NB4 (cell line): ENCODE measurements at regions not wholly inside any gene's neighbourhood (a gene's known extent, or its start where the extent isn't known, plus 50 kb on each side); places are given as distances from the start of the nearest gene placed in this dataset.

ENCODE experiments used
- MYC ChIP-seq: IDR thresholded peaks from 2 replicates; pipeline ENCODE4 v1.6.1; 2011; ENCODE audit warnings: low read depth, low read length
- POLR2A ChIP-seq: IDR thresholded peaks from 2 replicates; pipeline ENCODE4 v1.6.1; 2011; ENCODE audit warnings: mild to moderate bottlenecking; ENCODE audit not compliant: insufficient read length; ENCODE audit errors: extremely low read depth
- TF ChIP-seq, protein P1 (sequence below): IDR thresholded peaks from one replicate; pipeline ENCODE4 v1.5.1; 2012; ENCODE audit warnings: low read depth, low read length

DNA sequence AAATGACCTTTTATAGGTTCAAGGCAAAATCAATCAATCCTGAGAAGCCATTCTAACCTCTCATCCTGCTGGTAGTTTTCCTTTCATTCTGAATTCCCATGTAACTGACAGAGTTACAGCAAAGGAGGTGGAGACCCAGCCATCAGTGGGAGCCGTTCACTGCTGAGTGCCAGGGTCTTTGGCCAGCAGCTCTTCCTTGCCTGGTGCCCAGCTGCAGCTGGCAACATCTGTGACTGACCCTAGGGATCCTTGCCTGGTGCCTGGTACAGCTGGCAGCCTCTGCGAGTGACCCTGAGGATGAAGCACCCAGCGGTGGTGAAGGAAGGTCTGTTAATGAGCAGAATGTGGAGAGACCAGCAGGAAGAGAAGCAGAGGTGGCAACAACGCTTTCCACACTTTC is 314.6 kb downstream of the THBS2 start:
- TF ChIP-seq, protein P1, sequence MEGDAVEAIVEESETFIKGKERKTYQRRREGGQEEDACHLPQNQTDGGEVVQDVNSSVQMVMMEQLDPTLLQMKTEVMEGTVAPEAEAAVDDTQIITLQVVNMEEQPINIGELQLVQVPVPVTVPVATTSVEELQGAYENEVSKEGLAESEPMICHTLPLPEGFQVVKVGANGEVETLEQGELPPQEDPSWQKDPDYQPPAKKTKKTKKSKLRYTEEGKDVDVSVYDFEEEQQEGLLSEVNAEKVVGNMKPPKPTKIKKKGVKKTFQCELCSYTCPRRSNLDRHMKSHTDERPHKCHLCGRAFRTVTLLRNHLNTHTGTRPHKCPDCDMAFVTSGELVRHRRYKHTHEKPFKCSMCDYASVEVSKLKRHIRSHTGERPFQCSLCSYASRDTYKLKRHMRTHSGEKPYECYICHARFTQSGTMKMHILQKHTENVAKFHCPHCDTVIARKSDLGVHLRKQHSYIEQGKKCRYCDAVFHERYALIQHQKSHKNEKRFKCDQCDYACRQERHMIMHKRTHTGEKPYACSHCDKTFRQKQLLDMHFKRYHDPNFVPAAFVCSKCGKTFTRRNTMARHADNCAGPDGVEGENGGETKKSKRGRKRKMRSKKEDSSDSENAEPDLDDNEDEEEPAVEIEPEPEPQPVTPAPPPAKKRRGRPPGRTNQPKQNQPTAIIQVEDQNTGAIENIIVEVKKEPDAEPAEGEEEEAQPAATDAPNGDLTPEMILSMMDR: no peak
- no peak for TF ChIP-seq POLR2A
- no peak for TF ChIP-seq MYC
